OCI-LY3 (cell line): ENCODE measurements at regions not wholly inside any gene's neighbourhood (a gene's known extent, or its start where the extent isn't known, plus 50 kb on each side); places are given as distances from the start of the nearest gene placed in this dataset.

ENCODE experiments used
- H2AFZ ChIP-seq: fragments of 200-600, 300-600 bp; shearing (Covaris generic); 2 replicates; pipeline ENCODE4 v1.6.0; 2014; ENCODE audit warnings: antibody characterized with exemption, low read depth, low read length
- H3K27ac ChIP-seq: fragments of 200-600, 300-600 bp; sonication (generic); 2 replicates; pipeline ENCODE4 v1.5.1; 2014; ENCODE audit warnings: mild to moderate bottlenecking, low read length, moderate library complexity, mixed read lengths
- H3K27me3 ChIP-seq: fragments of 200-600, 300-600 bp; sonication (generic); 2 replicates; pipeline ENCODE4 v1.6.1; 2014; ENCODE audit warnings: low read depth, low read length, mixed read lengths
- H3K36me3 ChIP-seq: fragments of 200-600, 300-600 bp; sonication (generic); replicated peaks from 2 replicates; pipeline ENCODE3; 2014; ENCODE audit warnings: low read depth, low read length, mixed read lengths
- H3K4me1 ChIP-seq: fragments of 300-600, 200-600 bp; sonication (generic); 2 replicates; pipeline ENCODE4 v1.6.1; 2014; ENCODE audit warnings: low read length, mixed read lengths
- H3K4me2 ChIP-seq: fragments of 200-600, 300-600 bp; sonication (generic); 2 replicates; pipeline ENCODE4 v1.6.1; 2014; ENCODE audit warnings: low read length, mixed read lengths
- H3K4me3 ChIP-seq: fragments of 300-600, 200-600 bp; sonication (generic); 2 replicates; pipeline ENCODE4 v1.5.1; 2014; ENCODE audit warnings: antibody characterized with exemption, mild to moderate bottlenecking, low read length, moderate library complexity
- H3K79me2 ChIP-seq: fragments of 300-600, 200-600 bp; shearing (Covaris generic); 2 replicates; pipeline ENCODE4 v1.6.1; 2014; ENCODE audit warnings: mild to moderate bottlenecking, low read length, mixed read lengths
- H3K9ac ChIP-seq: fragments of 300-600, 200-600 bp; shearing (Covaris generic); 2 replicates; pipeline ENCODE4 v1.6.0; 2014; ENCODE audit warnings: mild to moderate bottlenecking, low read length, moderate library complexity
- H3K9me3 ChIP-seq: fragments of 200-600, 300-600 bp; shearing (Covaris generic); 2 replicates; pipeline ENCODE4 v1.6.1; 2014; ENCODE audit warnings: low read length, mixed read lengths; ENCODE audit not compliant: insufficient read depth
- H4K20me1 ChIP-seq: fragments of 200-600, 300-600 bp; sonication (generic); 2 replicates; pipeline ENCODE4 v1.6.1; 2016; ENCODE audit warnings: low read length, mixed read lengths; ENCODE audit not compliant: insufficient read depth
- CTCF ChIP-seq: fragments of 200-600, 300-600 bp; sonication (generic); IDR thresholded peaks from 2 replicates; pipeline ENCODE4 v1.5.1; 2014; ENCODE audit warnings: antibody characterized with exemption, low read length, low read depth
- EZH2phosphoT487 ChIP-seq: fragments of 200-600 bp; shearing (Covaris generic); IDR thresholded peaks from 2 replicates; pipeline ENCODE4 v1.6.1; 2018; ENCODE audit warnings: antibody characterized with exemption, mixed run types, low read depth

GRCh38 chr3:164515256-164515655, 563.0 kb downstream of the SI start:
- Histone ChIP-seq H3K4me2 (no peak overlapping the region), H3K36me3 (no peaks in the 10 kb centered on the region), H3K4me1 (no peaks in the 10 kb centered on the region), H3K9me3 (no peaks in the 10 kb centered on the region), H3K79me2 (no peaks in the 10 kb centered on the region), H2AFZ (0 out of 2 replicates have a peak overlapping the region, but pooled peaks have one; percentile 8), H4K20me1 (no peaks in the 10 kb centered on the region), H3K9ac (no peak overlapping the region), H3K27ac (no peak overlapping the region), H3K27me3 (no peaks in the 10 kb centered on the region), H3K4me3 (no peak overlapping the region)
- no peak for TF ChIP-seq CTCF
- TF ChIP-seq EZH2phosphoT487: no peak

- no peaks in the 10 kb centered on the region for H3K36me3 ChIP-seq
- H3K4me2 ChIP-seq: no peak overlapping the region
- no peaks in the 10 kb centered on the region for H3K79me2 ChIP-seq
- TF ChIP-seq EZH2phosphoT487: no peak
- no peak for TF ChIP-seq CTCF
- no peaks in the 10 kb centered on the region for H4K20me1 ChIP-seq
- no peak overlapping the region for H3K9ac ChIP-seq
- H3K27me3 ChIP-seq: no peaks in the 10 kb centered on the region
- H3K4me1 ChIP-seq: no peaks in the 10 kb centered on the region
- no peak overlapping the region for H3K4me3 ChIP-seq
- H3K9me3 ChIP-seq: no peaks in the 10 kb centered on the region
- H2AFZ ChIP-seq: no peak overlapping the region
- H3K27ac ChIP-seq: no peak overlapping the region
These were observed 563.7 kb downstream of the SI start for GRCh38 chr3:164514576-164514975.

GRCh38 chr3:164507886-164508285, 570.4 kb downstream of the SI start:
- TF ChIP-seq CTCF (no peak), EZH2phosphoT487 (no peak)

GRCh38 chr3:164498917-164499316, 579.4 kb downstream of the SI start:
- TF ChIP-seq EZH2phosphoT487: no peak
- TF ChIP-seq CTCF: no peak
- no peaks in the 10 kb centered on the region for H3K4me1 ChIP-seq
- H3K9ac ChIP-seq: no peak overlapping the region

More at GRCh38 chr3:164507886-164508285, 570.4 kb downstream of the SI start:
- Histone ChIP-seq H3K27ac (no peak overlapping the region), H3K4me2 (no peak overlapping the region), H3K79me2 (no peaks in the 10 kb centered on the region), H4K20me1 (no peaks in the 10 kb centered on the region), H3K9ac (no peak overlapping the region), H3K4me1 (no peaks in the 10 kb centered on the region), H3K36me3 (no peaks in the 10 kb centered on the region), H3K9me3 (no peaks in the 10 kb centered on the region), H3K27me3 (no peaks in the 10 kb centered on the region), H3K4me3 (no peak overlapping the region), H2AFZ (no peak overlapping the region)

More at GRCh38 chr3:164498917-164499316, 579.4 kb downstream of the SI start:
- no peak overlapping the region for H3K4me3 ChIP-seq
- no peaks in the 10 kb centered on the region for H3K9me3 ChIP-seq
- no peaks in the 10 kb centered on the region for H3K79me2 ChIP-seq
- no peak overlapping the region for H2AFZ ChIP-seq
- no peaks in the 10 kb centered on the region for H4K20me1 ChIP-seq
- no peaks in the 10 kb centered on the region for H3K27me3 ChIP-seq
- H3K27ac ChIP-seq: no peak overlapping the region
- H3K4me2 ChIP-seq: no peak overlapping the region
- H3K36me3 ChIP-seq: no peaks in the 10 kb centered on the region
